HCT116 (cell line): ENCODE measurements at regions not wholly inside any gene's neighbourhood (a gene's known extent, or its start where the extent isn't known, plus 50 kb on each side); places are given as distances from the start of the nearest gene placed in this dataset.

Experiments
- ATAC-seq: fragments of 200-7000 bp; cut with Tn5 transposase; 2 replicates; pipeline ENCODE4 v1.9.1; 2020; ENCODE audit warnings: mild to moderate bottlenecking, moderate library complexity
- BruUV-seq: library from RNA; stranded (reverse); fragments of 400-500 nt; replicated peaks from 2 replicates; lab custom pipeline; 2021; lab: Mats Ljungman, UMichigan
- CTCF ChIA-PET: fragments of 300-600 bp; sonication (Branson Sonifier 250); formaldehyde crosslinking; loops from one replicate; lab custom pipeline; 2021; ENCODE audit warnings: antibody characterized with exemption; lab: Charles Lee
- POLR2A ChIA-PET: fragments of 300-600, 350-600 bp; sonication (Branson Sonifier 250); formaldehyde crosslinking; loops from one replicate; lab custom pipeline; 2021; ENCODE audit warnings: antibody characterized with exemption; lab: Charles Lee
- RAD21 ChIA-PET, 2 experiments: fragments of 300-600 bp; sonication (Branson Sonifier 250); formaldehyde crosslinking; loops; one replicate each; lab custom pipeline; 2023; ENCODE audit warnings: low total read pairs in 2 of 2; ENCODE audit not compliant: uncharacterized antibody in 2 of 2, unreplicated experiment in 2 of 2, low non-redundant PET in 1 of 2; lab: Charles Lee
- DNase-seq: peaks from one replicate; pipeline ENCODE4 v3.0.0-alpha.2; 2010; ENCODE audit warnings: low read depth, low spot score
- H2AFZ ChIP-seq: fragments of 200-600 bp; shearing (Covaris generic), sonication (generic); 2 replicates; pipeline ENCODE4 v1.6.1; 2017; ENCODE audit warnings: low read depth, mixed run types, mixed read lengths, antibody characterized with exemption, low read length; ENCODE audit not compliant: poor library complexity, severe bottlenecking
- H3K27ac ChIP-seq: 2 replicates; pipeline ENCODE4 v1.5.1; 2012; ENCODE audit warnings: low read depth, low read length
- H3K27me3 ChIP-seq: fragments of 200-600 bp; sonication (generic); 2 replicates; pipeline ENCODE4 v1.6.1; 2016; ENCODE audit warnings: mixed run types, low read length, mixed read lengths; ENCODE audit not compliant: insufficient read depth
- H3K36me3 ChIP-seq, 2 experiments: fragments of 200-500 bp in 1 of 2; fragments of 200-600 bp in 1 of 2; sonication (Bioruptor generic) in 1 of 2; sonication (generic) in 1 of 2; 2 replicates each; pipeline versions ENCODE4 v1.5.1 to v1.6.1; 2014 to 2016; ENCODE audit warnings: low read length in 2 of 2, inconsistent platforms in 1 of 2, mixed read lengths in 1 of 2, mixed run types in 1 of 2; ENCODE audit not compliant: insufficient read depth in 2 of 2, control insufficient read depth in 1 of 2
- H3K4me1 ChIP-seq, 2 experiments: fragments of 200-600 bp in 1 of 2; sonication (generic) in 1 of 2; 2 replicates each; pipeline versions ENCODE4 v1.5.1 to v1.6.1; 2012 to 2017; ENCODE audit warnings: low read length in 2 of 2, inconsistent platforms in 1 of 2, mild to moderate bottlenecking in 1 of 2, mixed read lengths in 1 of 2, mixed run types in 1 of 2, moderate library complexity in 1 of 2; ENCODE audit not compliant: insufficient read depth in 2 of 2, control insufficient read depth in 1 of 2
- H3K4me2 ChIP-seq: fragments of 200-600 bp; sonication (generic); 2 replicates; pipeline ENCODE4 v1.6.1; 2017; ENCODE audit warnings: mixed run types, low read length, mixed read lengths
- H3K4me3 ChIP-seq, 2 experiments: fragments of 200-600 bp in 1 of 2; sonication (generic) in 1 of 2; replicated peaks in 1 of 2; 2 replicates each; pipeline ENCODE4 v1.5.1; 2011 to 2016; ENCODE audit warnings: low read length in 2 of 2, control low read depth in 1 of 2, low read depth in 1 of 2, mild to moderate bottlenecking in 1 of 2, mixed read lengths in 1 of 2, mixed run types in 1 of 2
- H3K79me2 ChIP-seq: fragments of 200-600 bp; sonication (generic); 2 replicates; pipeline ENCODE4 v1.6.1; 2017; ENCODE audit warnings: mild to moderate bottlenecking, mixed run types, low read length, moderate library complexity, mixed read lengths; ENCODE audit not compliant: insufficient read depth
- H3K9ac ChIP-seq: fragments of 200-600 bp; sonication (generic); 2 replicates; pipeline ENCODE4 v1.6.1; 2016; ENCODE audit warnings: low read length, mixed read lengths
- H3K9me2 ChIP-seq: fragments of 200-600 bp; sonication (generic), shearing (Covaris generic); 2 replicates; pipeline ENCODE4 v1.6.1; 2017; ENCODE audit warnings: mixed run types, mild to moderate bottlenecking, moderate library complexity; ENCODE audit not compliant: insufficient read depth
- H3K9me3 ChIP-seq, 2 experiments: fragments of 200-500 bp in 1 of 2; fragments of 200-600 bp in 1 of 2; sonication (Bioruptor generic) in 1 of 2; sonication (generic) in 1 of 2; 2 replicates each; pipeline ENCODE4 v1.6.1; 2014 to 2017; ENCODE audit warnings: low read length in 2 of 2, mixed read lengths in 2 of 2, inconsistent platforms in 1 of 2, low read depth in 1 of 2, mild to moderate bottlenecking in 1 of 2, mixed run types in 1 of 2, moderate library complexity in 1 of 2; ENCODE audit not compliant: control insufficient read depth in 1 of 2, insufficient read depth in 1 of 2
- H4K20me1 ChIP-seq: fragments of 200-600 bp; sonication (generic), shearing (Covaris generic); 2 replicates; pipeline ENCODE4 v1.6.1; 2017; ENCODE audit warnings: mixed run types, mild to moderate bottlenecking, moderate library complexity; ENCODE audit not compliant: insufficient read depth
- CBX3 ChIP-seq: IDR thresholded peaks from 2 replicates; pipeline ENCODE4 v1.6.1; 2012; ENCODE audit warnings: low read depth
- CEBPB ChIP-seq: IDR thresholded peaks from 2 replicates; pipeline ENCODE4 v1.6.1; 2012; ENCODE audit warnings: low read depth
- EGR1 ChIP-seq: IDR thresholded peaks from 2 replicates; pipeline ENCODE4 v1.6.1; 2012; ENCODE audit warnings: low read depth
- ELF1 ChIP-seq: IDR thresholded peaks from 2 replicates; pipeline ENCODE4 v1.6.1; 2012; ENCODE audit warnings: low read depth, borderline replicate concordance
- EZH2phosphoT487 ChIP-seq: fragments of 200-600 bp; IDR thresholded peaks from 2 replicates; pipeline ENCODE4 v1.6.1; 2018; ENCODE audit warnings: antibody characterized with exemption, borderline replicate concordance
- JUND ChIP-seq: IDR thresholded peaks from 2 replicates; pipeline ENCODE4 v1.6.1; 2012
- POLR2A ChIP-seq: IDR thresholded peaks from 2 replicates; pipeline ENCODE4 v1.7.0; 2011; ENCODE audit warnings: borderline replicate concordance; ENCODE audit not compliant: insufficient read depth, insufficient read length; ENCODE audit errors: extremely low read depth
- POLR2AphosphoS5 ChIP-seq: IDR thresholded peaks from 2 replicates; pipeline ENCODE4 v1.6.1; 2011; ENCODE audit warnings: mild to moderate bottlenecking, low read depth, low read length, moderate library complexity
- RAD21 ChIP-seq: IDR thresholded peaks from 2 replicates; pipeline ENCODE4 v1.6.1; 2012; ENCODE audit warnings: low read depth, mild to moderate bottlenecking
- SP1 ChIP-seq: IDR thresholded peaks from 2 replicates; pipeline ENCODE4 v1.6.1; 2012; ENCODE audit warnings: low read depth
- SRF ChIP-seq: IDR thresholded peaks from 2 replicates; pipeline ENCODE4 v1.6.1; 2012; ENCODE audit warnings: low read depth
- TCF7L2 ChIP-seq: IDR thresholded peaks from 2 replicates; pipeline ENCODE4 v1.7.0; 2011; ENCODE audit warnings: borderline replicate concordance, inconsistent platforms; ENCODE audit not compliant: insufficient read depth, insufficient read length; ENCODE audit errors: extremely low read depth
- YY1 ChIP-seq: IDR thresholded peaks from 2 replicates; pipeline ENCODE4 v1.6.1; 2011; ENCODE audit warnings: low read length, low read depth, moderate library complexity, mild to moderate bottlenecking; ENCODE audit not compliant: insufficient replicate concordance; ENCODE audit errors: extremely low read depth
- ZFX ChIP-seq: fragments of 450-650 bp; IDR thresholded peaks from 2 replicates; pipeline ENCODE4 v1.6.1; 2017
- ZNF274 ChIP-seq: fragments of 200-500 bp; sonication (Bioruptor generic); IDR thresholded peaks from 2 replicates; pipeline ENCODE4 v1.6.1; 2014; ENCODE audit warnings: mild to moderate bottlenecking, low read depth, low read length, inconsistent platforms
- intact Hi-C: fragments of 100-400 bp; cut with micrococcal nuclease; formaldehyde crosslinking; loops from 2 replicates; pipeline ENCODE4 v1.10.0; 2022
- TF ChIP-seq, protein P1 (sequence below): IDR thresholded peaks from 2 replicates; pipeline ENCODE4 v1.6.1; 2012
- TF ChIP-seq, protein P2 (sequence below): IDR thresholded peaks from 2 replicates; pipeline ENCODE4 v1.6.1; 2012
- TF ChIP-seq, protein P3 (sequence below): IDR thresholded peaks from 2 replicates; pipeline ENCODE4 v1.6.1; 2011; ENCODE audit warnings: mild to moderate bottlenecking, low read length, moderate library complexity; ENCODE audit not compliant: insufficient replicate concordance; ENCODE audit errors: extremely low read depth

DNA sequence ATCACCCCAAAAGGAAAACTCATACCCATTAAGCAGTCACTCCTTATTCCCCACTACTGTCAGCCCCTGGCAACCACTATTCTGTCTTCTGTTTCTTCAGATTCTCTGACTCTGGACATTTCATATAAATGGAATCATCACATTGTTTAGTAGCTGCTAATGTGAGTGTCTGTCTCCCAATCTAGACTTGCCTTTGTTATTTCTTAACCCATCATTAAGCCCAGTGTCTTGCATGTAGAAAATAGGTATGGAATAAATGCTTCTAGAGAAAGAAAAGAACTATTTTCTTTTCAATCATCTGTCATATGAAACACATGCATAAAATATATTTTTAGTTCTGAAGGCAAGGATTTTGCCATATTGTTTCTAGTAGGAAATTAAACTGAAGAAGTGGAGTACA, 610.0 kb downstream of the PLPP3 start:
- ChIA-PET RAD21 (no interaction called here), POLR2A (no interaction called here)
- no peak for DNase-seq
- Histone ChIP-seq H3K9me2 (0 out of 2 replicates have a peak, but pooled peaks cover 2% of the 10 kb centered on the region), H3K9me3 (no peaks in the 10 kb centered on the region), H3K4me1 (no peaks in the 10 kb centered on the region), H3K4me3 (no peak overlapping the region), H3K79me2 (no peaks in the 10 kb centered on the region), H4K20me1 (no peaks in the 10 kb centered on the region), H2AFZ (no peak overlapping the region), H3K9ac (no peak overlapping the region), H3K36me3 (no peaks in the 10 kb centered on the region)
- ATAC-seq = no peak
- intact Hi-C loops = no loop called here
- TF ChIP-seq TCF7L2 (no peak), POLR2A (no peak)
- TF ChIP-seq, all 23 proteins: peak for 0
- CTCF ChIA-PET = no interaction called here
- BruUV-seq = no TSS peak
- Histone ChIP-seq H3K27me3 (no peaks in the 10 kb centered on the region), H3K4me2 (no peak overlapping the region), H3K27ac (no peak overlapping the region)

DNA sequence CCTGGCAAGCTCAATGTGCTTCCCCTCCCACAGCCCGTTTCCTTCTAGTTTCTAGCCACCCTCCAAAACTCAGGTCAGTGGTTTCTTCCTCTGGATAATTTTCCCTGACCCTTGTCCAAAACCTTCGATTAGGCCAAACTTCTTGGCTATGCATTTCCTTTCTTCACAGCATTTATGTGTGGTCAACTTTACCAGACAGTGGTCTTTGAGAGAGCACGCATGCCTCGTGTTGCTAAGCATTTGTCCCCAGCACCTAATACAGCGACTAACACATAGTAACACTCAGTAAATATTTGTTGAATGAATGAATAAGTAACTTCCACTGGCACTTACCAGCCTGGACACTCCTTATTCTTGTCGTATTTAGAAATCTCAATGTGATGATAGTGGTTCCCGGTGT, 610.7 kb downstream of the PLPP3 start:
- H3K27ac ChIP-seq = no peak overlapping the region
- H3K9me3 ChIP-seq = no peaks in the 10 kb centered on the region
- H2AFZ ChIP-seq = no peak overlapping the region
- no peak overlapping the region for H3K9ac ChIP-seq
- H3K4me3 ChIP-seq = no peak overlapping the region
- intact Hi-C loops = no loop called here
- H3K79me2 ChIP-seq = no peaks in the 10 kb centered on the region
- TF ChIP-seq ELF1 (no peak), YY1 (no peak), CBX3 (no peak), SRF (no peak), RAD21 (no peak), CEBPB (no peak), ZNF274 (no peak), SP1 (no peak), ZFX (no peak), EZH2phosphoT487 (no peak), TCF7L2 (no peak), POLR2AphosphoS5 (no peak), EGR1 (no peak), POLR2A (no peak), JUND (no peak)
- TF ChIP-seq, protein P1, sequence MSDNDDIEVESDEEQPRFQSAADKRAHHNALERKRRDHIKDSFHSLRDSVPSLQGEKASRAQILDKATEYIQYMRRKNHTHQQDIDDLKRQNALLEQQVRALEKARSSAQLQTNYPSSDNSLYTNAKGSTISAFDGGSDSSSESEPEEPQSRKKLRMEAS = no peak
- TF ChIP-seq, protein P2, sequence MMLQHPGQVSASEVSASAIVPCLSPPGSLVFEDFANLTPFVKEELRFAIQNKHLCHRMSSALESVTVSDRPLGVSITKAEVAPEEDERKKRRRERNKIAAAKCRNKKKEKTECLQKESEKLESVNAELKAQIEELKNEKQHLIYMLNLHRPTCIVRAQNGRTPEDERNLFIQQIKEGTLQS = no peak
- TF ChIP-seq, protein P3, sequence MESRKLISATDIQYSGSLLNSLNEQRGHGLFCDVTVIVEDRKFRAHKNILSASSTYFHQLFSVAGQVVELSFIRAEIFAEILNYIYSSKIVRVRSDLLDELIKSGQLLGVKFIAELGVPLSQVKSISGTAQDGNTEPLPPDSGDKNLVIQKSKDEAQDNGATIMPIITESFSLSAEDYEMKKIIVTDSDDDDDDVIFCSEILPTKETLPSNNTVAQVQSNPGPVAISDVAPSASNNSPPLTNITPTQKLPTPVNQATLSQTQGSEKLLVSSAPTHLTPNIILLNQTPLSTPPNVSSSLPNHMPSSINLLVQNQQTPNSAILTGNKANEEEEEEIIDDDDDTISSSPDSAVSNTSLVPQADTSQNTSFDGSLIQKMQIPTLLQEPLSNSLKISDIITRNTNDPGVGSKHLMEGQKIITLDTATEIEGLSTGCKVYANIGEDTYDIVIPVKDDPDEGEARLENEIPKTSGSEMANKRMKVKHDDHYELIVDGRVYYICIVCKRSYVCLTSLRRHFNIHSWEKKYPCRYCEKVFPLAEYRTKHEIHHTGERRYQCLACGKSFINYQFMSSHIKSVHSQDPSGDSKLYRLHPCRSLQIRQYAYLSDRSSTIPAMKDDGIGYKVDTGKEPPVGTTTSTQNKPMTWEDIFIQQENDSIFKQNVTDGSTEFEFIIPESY = no peak
- H3K27me3 ChIP-seq = no peaks in the 10 kb centered on the region
- no peaks in the 10 kb centered on the region for H3K4me1 ChIP-seq
- H3K36me3 ChIP-seq = no peaks in the 10 kb centered on the region
- CTCF ChIA-PET = no interaction called here
- no peak for ATAC-seq
- H4K20me1 ChIP-seq = no peaks in the 10 kb centered on the region
- POLR2A ChIA-PET = no interaction called here
- H3K9me2 ChIP-seq = 0 out of 2 replicates have a peak, but pooled peaks cover 2% of the 10 kb centered on the region
- RAD21 ChIA-PET = no interaction called here
- no TSS peak for BruUV-seq
- no peak overlapping the region for H3K4me2 ChIP-seq
- no peak for DNase-seq
